GM12874 (cell line): ENCODE measurements at regions not wholly inside any gene's neighbourhood (a gene's known extent, or its start where the extent isn't known, plus 50 kb on each side); places are given as distances from the start of the nearest gene placed in this dataset.

Source experiments
- CTCF ChIP-seq: IDR thresholded peaks from 2 replicates; pipeline ENCODE4 v1.5.1; 2011; ENCODE audit warnings: low read depth, mild to moderate bottlenecking, control low read depth, low read length, moderate library complexity; ENCODE audit not compliant: insufficient read depth

GRCh38 chr17:54838651-54839421, 61.8 kb upstream of the TOM1L1 start:
- no peak for TF ChIP-seq CTCF

- TF ChIP-seq CTCF = no peak
Observed at GRCh38 chr17:54839447-54839846, 61.2 kb upstream of the TOM1L1 start.

GRCh38 chr17:54840885-54841591, 59.6 kb upstream of the TOM1L1 start:
- TF ChIP-seq CTCF = no peak

- no peak for TF ChIP-seq CTCF
Observed at GRCh38 chr17:54841656-54842055, 59.0 kb upstream of the TOM1L1 start.

- no peak for TF ChIP-seq CTCF
Observed at GRCh38 chr17:54844233-54844632, 56.4 kb upstream of the TOM1L1 start.

GRCh38 chr17:54848368-54848987, 52.2 kb upstream of the TOM1L1 start:
- TF ChIP-seq CTCF = no peak

DNA sequence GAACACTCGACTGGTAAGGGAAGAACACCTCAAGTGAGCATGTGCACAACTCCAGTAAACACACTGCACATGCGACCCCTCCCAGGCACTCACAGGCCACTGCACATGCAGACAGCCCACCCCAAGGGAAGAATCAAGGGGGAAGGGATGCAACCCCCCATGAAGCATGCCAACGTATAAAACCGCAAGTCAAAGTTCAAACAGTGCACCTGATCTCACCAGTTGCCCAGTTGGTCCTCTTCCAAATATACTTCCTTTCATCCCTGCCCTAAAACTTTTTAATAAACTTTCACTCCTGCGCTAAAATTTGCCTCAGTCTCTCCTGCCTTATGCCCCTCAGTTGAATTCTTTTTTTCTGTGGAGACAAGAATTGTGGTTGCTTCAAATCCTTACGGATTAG, 51.0 kb upstream of the TOM1L1 start:
- no peak for TF ChIP-seq CTCF
